ENCODE measurements at regions not wholly inside any gene's neighbourhood (a gene's known extent, or its start where the extent isn't known, plus 50 kb on each side); places are given as distances from the start of the nearest gene placed in this dataset.

DNA sequence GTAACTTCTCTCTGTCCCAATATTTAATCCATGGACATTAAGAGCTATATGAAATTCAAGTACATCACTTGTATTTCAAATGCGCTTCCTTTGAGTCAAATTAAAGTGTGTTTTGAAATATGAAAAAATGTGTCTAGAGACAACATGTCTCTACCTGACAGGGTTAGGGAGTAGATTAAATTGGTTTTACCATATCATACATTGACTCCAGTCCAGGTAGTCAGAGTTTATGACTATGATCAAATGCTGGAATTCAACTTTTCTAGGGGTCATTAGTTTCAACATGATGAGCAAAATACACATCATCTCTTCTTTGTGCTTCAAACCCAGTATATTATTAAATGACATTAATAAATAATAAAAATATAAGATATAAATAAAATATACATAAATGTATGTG lies 259.2 kb downstream of the CDH10 start:
- H3K36me3 Mint-ChIP-seq (ENCODE audit: insufficient read depth), result no peaks in the 10 kb centered on the region
- no peak overlapping the region for H3K4me3 Mint-ChIP-seq
- peaks cover 4% of the 10 kb centered on the region for H3K9me3 Mint-ChIP-seq
- H3K27me3 Mint-ChIP-seq (ENCODE audit: low read depth), result no peaks in the 10 kb centered on the region
- no peak for DNase-seq
- no peaks in the 10 kb centered on the region for H3K4me1 Mint-ChIP-seq (ENCODE audit: low read depth)
- ATAC-seq, result no peak

DNA sequence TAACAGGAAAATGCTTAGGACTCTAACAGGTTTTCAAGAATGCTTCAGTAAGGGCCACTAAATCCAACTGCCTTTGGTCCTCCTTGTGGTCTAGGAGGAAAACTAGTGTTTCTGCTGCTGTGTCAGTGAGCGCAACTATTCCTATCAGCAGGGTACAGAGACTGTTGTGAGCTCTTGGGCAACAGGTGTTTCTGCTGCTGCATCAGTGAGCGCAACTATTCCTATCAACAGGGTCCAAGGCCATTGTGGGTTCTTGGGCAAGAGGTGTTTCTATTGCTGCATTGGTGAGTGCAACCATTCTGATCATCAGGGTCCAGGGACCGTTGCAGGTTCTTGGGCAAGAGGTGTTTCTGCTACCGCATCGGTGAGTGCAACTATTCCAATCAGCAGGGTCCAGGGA lies 256.3 kb downstream of the CDH10 start:
- no peaks in the 10 kb centered on the region for H3K4me1 Mint-ChIP-seq (ENCODE audit: low read depth)
- no peak for DNase-seq
- H3K27me3 Mint-ChIP-seq (ENCODE audit: low read depth), result no peaks in the 10 kb centered on the region
- H3K4me3 Mint-ChIP-seq, result no peak overlapping the region
- H3K36me3 Mint-ChIP-seq (ENCODE audit: insufficient read depth), result no peaks in the 10 kb centered on the region
- peaks cover 12% of the 10 kb centered on the region for H3K9me3 Mint-ChIP-seq
- ATAC-seq, result no peak

DNA sequence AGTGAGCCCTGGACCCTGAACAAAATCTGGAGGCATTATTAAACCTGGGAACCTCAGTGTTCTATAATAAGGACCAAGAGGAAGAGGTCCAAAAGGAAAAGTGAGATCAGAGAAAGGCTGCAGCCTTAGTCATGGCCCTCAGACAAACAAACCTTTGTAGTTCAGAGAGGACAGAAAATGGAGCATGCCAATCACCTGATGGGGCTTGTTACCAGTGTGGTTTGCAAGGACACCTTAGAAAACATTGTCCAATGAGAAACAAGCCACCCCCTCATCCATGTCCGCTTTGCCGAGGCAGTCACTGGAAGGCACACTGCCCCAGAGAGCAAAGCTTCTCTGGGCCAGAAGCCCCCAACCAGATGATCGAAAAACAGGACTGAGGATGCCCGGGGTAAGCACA lies 254.8 kb downstream of the CDH10 start:
- no peaks in the 10 kb centered on the region for H3K27me3 Mint-ChIP-seq (ENCODE audit: low read depth)
- DNase-seq, result no peak
- no peak for ATAC-seq
- no peaks in the 10 kb centered on the region for H3K36me3 Mint-ChIP-seq (ENCODE audit: insufficient read depth)
- H3K4me3 Mint-ChIP-seq, result no peak overlapping the region
- no peaks in the 10 kb centered on the region for H3K4me1 Mint-ChIP-seq (ENCODE audit: low read depth)
- peaks cover 16% of the 10 kb centered on the region for H3K9me3 Mint-ChIP-seq

DNA sequence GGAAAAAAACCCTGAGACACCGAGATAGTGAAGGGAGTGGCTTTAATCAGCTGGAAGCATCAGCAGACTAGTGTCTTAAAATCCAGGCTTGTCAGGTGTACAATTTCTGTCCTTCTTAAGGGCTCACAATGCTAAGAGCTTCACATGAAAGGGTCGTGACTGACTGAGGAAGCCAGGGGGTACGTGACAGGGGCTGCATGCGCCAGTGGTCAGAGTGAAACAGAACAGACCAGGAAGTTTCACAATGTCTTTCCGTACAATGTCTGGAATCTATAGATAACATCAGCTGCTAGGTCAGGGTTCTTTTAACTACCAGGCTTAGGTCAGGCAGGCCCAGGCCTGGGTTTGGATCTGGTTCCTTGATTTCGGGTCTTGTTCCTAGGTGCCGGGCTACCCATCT lies 253.0 kb downstream of the CDH10 start:
- H3K36me3 Mint-ChIP-seq (ENCODE audit: insufficient read depth), result no peaks in the 10 kb centered on the region
- H3K4me3 Mint-ChIP-seq, result no peak overlapping the region
- no peak for DNase-seq

DNA sequence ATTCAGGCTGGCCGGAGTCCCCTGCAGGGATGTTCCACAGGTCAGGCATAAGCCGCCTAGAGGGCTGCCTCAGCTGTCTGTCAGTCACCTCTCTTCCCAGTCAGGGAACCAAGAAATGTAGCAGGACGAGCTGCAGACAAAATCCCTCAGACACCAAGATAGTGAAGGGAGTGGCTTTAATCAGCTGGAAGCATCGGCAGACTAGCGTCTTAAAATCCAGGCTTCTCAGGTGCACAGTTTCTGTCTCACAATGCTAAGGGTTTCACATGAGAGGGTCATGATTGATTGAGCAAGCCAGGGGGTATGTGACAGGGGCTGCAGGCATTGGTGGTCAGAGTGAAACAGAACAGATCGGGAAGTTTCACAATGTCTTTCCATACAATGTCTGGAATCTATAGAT lies 247.2 kb downstream of the CDH10 start:
- Mint-ChIP-seq H3K4me1 (ENCODE audit: low read depth) (no peaks in the 10 kb centered on the region), H3K9me3 (peaks cover 43% of the 10 kb centered on the region), H3K4me3 (no peak overlapping the region), H3K36me3 (ENCODE audit: insufficient read depth) (no peaks in the 10 kb centered on the region), H3K27me3 (ENCODE audit: low read depth) (no peaks in the 10 kb centered on the region)
- DNase-seq (no peak), ATAC-seq (no peak)

More for the DNA sequence above, 253.0 kb downstream of the CDH10 start:
- ATAC-seq, result no peak
- Mint-ChIP-seq H3K4me1 (ENCODE audit: low read depth) (no peaks in the 10 kb centered on the region), H3K9me3 (peaks cover 22% of the 10 kb centered on the region), H3K27me3 (ENCODE audit: low read depth) (no peaks in the 10 kb centered on the region)

DNA sequence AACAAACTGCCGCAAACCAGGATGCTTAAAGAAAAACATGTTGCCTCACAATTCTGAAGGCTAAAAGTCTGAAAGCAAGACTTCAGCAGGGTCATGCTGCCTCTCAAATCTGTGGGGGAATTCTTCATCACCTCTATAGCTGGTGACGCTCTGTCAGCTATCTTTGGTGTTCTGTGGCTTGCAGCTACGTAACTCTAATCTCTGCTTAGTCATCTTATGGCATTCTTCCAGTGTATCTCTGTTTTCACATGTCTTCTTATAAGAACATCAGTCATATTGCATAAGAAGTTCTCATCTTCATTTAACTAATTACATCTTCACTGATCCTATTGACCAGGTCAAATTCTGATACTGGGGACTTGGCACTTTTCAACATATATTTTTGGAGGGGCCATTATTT lies 243.0 kb downstream of the CDH10 start:
- H3K4me3 Mint-ChIP-seq, result no peak overlapping the region
- H3K4me1 Mint-ChIP-seq (ENCODE audit: low read depth), result no peaks in the 10 kb centered on the region
- peaks cover 36% of the 10 kb centered on the region for H3K9me3 Mint-ChIP-seq
- H3K27me3 Mint-ChIP-seq (ENCODE audit: low read depth), result no peaks in the 10 kb centered on the region
- H3K36me3 Mint-ChIP-seq (ENCODE audit: insufficient read depth), result no peaks in the 10 kb centered on the region
- ATAC-seq (no peak), DNase-seq (no peak)

DNA sequence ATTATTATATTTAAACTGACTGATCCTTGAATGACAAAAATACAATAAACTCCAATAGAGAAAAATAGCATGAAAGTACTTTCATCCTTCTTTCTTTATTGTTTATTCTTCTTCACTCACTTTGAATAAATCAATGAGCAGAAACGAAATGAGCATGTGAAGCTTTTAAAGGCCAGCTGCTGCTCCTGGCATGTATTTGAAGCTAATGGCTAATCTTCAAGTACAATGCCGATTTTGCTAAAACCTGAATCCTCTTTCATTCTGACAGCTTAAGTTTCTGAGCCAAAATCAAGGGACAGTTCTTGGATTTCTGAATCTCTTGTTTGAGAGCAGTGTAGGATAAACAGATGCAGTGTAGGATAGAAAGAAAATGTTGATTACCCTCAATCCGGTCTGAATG lies 237.3 kb downstream of the CDH10 start:
- H3K27me3 Mint-ChIP-seq (ENCODE audit: low read depth), result no peaks in the 10 kb centered on the region

DNA sequence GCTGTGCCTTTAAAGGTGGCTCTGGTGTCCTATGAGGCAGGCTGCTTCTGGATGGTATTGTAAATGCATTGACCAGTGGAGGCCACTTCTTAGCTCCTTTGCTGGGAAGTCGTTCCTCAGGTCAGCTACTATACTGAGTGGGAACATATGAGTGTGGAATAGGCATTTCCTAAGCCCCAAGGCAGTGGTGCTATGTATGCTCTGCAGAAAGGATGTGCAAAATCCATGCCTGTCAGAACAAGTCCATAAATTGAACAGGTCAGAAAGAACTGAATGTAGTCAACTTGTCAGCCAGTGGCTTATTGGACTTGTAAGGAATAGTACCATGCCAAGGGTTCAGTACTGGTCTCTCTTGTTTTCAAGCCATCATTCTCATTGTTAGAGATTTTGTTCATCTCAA lies 216.4 kb downstream of the CDH10 start:
- H3K27me3 Mint-ChIP-seq (ENCODE audit: low read depth), result no peaks in the 10 kb centered on the region
- no peaks in the 10 kb centered on the region for H3K36me3 Mint-ChIP-seq (ENCODE audit: insufficient read depth)
- H3K9me3 Mint-ChIP-seq, result peaks cover 7% of the 10 kb centered on the region
- no peaks in the 10 kb centered on the region for H3K4me1 Mint-ChIP-seq (ENCODE audit: low read depth)
- no peak for ATAC-seq
- no peak for DNase-seq
- no peak overlapping the region for H3K4me3 Mint-ChIP-seq

More for the DNA sequence above, 237.3 kb downstream of the CDH10 start:
- Mint-ChIP-seq H3K9me3 (peaks cover 6% of the 10 kb centered on the region), H3K36me3 (ENCODE audit: insufficient read depth) (no peaks in the 10 kb centered on the region), H3K4me1 (ENCODE audit: low read depth) (no peaks in the 10 kb centered on the region), H3K4me3 (no peak overlapping the region)
- DNase-seq (no peak), ATAC-seq (no peak)

DNA sequence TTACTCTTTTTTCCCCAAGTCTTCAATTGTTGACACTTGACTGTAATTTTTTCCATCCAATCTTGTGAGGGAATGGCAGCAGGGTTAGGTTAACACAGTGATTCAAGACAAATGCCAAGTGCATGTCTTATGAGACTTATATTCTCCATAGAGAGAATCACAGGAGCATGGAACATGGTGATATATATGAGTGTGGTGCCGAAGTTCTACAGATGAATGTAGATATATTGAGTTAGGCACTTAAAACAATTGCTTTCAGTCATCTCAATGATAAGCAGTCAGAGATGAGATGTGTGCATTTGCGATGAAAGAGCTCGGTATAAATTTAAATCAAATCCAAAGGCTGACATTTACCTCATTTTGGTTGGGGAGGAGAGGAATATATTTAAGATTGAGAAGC lies 211.2 kb downstream of the CDH10 start:
- H3K9me3 Mint-ChIP-seq, result peaks cover 12% of the 10 kb centered on the region
- H3K4me1 Mint-ChIP-seq (ENCODE audit: low read depth), result no peaks in the 10 kb centered on the region
- no peak for DNase-seq
- no peak for ATAC-seq
- H3K4me3 Mint-ChIP-seq, result no peak overlapping the region
- no peaks in the 10 kb centered on the region for H3K27me3 Mint-ChIP-seq (ENCODE audit: low read depth)
- no peaks in the 10 kb centered on the region for H3K36me3 Mint-ChIP-seq (ENCODE audit: insufficient read depth)
